ENCODE measurements at regions not wholly inside any gene's neighbourhood (a gene's known extent, or its start where the extent isn't known, plus 50 kb on each side); places are given as distances from the start of the nearest gene placed in this dataset.

GRCh38 chr17:14752011-14752410 lies 451.1 kb downstream of the HS3ST3B1 start:
- Histone ChIP-seq H3K4me2 (ENCODE audit: low read length) (no peak overlapping the region), H3K4me1 (ENCODE audit: low read length) (no peaks in the 10 kb centered on the region), H3K36me3 (replicated peaks; ENCODE audit: low read depth, low read length) (no peaks in the 10 kb centered on the region), H3K27me3 (ENCODE audit: low read depth, low read length) (no peaks in the 10 kb centered on the region), H3K4me3 (ENCODE audit: low read length) (no peak overlapping the region), H3K9ac (ENCODE audit: low read length) (no peak overlapping the region), H4K20me1 (ENCODE audit: insufficient read depth, low read length) (no peaks in the 10 kb centered on the region), H2AFZ (ENCODE audit: low read depth, low read length) (no peak overlapping the region), H3K27ac (ENCODE audit: low read length) (no peak overlapping the region), H3K79me2 (ENCODE audit: low read length) (no peaks in the 10 kb centered on the region), H3K9me3 (ENCODE audit: insufficient read depth, low read length) (no peaks in the 10 kb centered on the region)
- no peak for TF ChIP-seq EZH2phosphoT487 (IDR thresholded peaks at IDR 0.05; ENCODE audit: low read depth)
- no peak for TF ChIP-seq CTCF (IDR thresholded peaks at IDR 0.05; ENCODE audit: low read depth, low read length)

- no peak overlapping the region for H3K4me3 ChIP-seq (ENCODE audit: low read length)
- no peaks in the 10 kb centered on the region for H4K20me1 ChIP-seq (ENCODE audit: insufficient read depth, low read length)
- H3K79me2 ChIP-seq (ENCODE audit: low read length): no peaks in the 10 kb centered on the region
- no peaks in the 10 kb centered on the region for H3K27me3 ChIP-seq (ENCODE audit: low read depth, low read length)
- no peaks in the 10 kb centered on the region for H3K36me3 ChIP-seq (replicated peaks; ENCODE audit: low read depth, low read length)
- no peak for TF ChIP-seq CTCF (IDR thresholded peaks at IDR 0.05; ENCODE audit: low read depth, low read length)
- no peak for TF ChIP-seq EZH2phosphoT487 (IDR thresholded peaks at IDR 0.05; ENCODE audit: low read depth)
- no peak overlapping the region for H3K27ac ChIP-seq (ENCODE audit: low read length)
- no peaks in the 10 kb centered on the region for H3K9me3 ChIP-seq (ENCODE audit: insufficient read depth, low read length)
- no peak overlapping the region for H3K9ac ChIP-seq (ENCODE audit: low read length)
- H3K4me1 ChIP-seq (ENCODE audit: low read length): no peaks in the 10 kb centered on the region
- H2AFZ ChIP-seq (ENCODE audit: low read depth, low read length): no peak overlapping the region
- H3K4me2 ChIP-seq (ENCODE audit: low read length): no peak overlapping the region
Observed at GRCh38 chr17:14750866-14751265, 450.0 kb downstream of the HS3ST3B1 start.

DNA sequence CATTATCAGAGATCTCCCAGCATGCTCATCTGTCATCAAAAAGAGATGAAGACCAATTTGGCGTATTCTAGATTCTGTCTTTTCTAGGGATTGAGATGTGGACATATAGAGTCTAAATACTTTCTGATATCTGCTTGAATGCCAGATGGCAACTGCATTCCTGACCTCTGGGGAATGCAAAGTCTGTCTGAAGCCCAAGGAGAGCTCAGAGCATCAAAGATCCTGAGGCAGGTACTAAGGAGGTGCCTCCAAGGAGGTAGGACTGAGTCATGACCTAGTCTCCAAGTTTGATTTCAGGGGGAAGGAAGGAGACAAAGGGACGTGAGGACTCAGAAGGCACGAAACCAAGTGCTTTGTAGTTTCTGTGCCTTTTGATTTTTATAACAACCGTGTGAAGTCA lies 448.4 kb downstream of the HS3ST3B1 start:
- H2AFZ ChIP-seq (ENCODE audit: low read depth, low read length): no peak overlapping the region
- H3K4me2 ChIP-seq (ENCODE audit: low read length): no peak overlapping the region
- no peaks in the 10 kb centered on the region for H3K27me3 ChIP-seq (ENCODE audit: low read depth, low read length)
- no peak overlapping the region for H3K27ac ChIP-seq (ENCODE audit: low read length)
- no peaks in the 10 kb centered on the region for H3K4me1 ChIP-seq (ENCODE audit: low read length)
- H3K36me3 ChIP-seq (replicated peaks; ENCODE audit: low read depth, low read length): no peaks in the 10 kb centered on the region
- no peaks in the 10 kb centered on the region for H3K9me3 ChIP-seq (ENCODE audit: insufficient read depth, low read length)
- no peaks in the 10 kb centered on the region for H3K79me2 ChIP-seq (ENCODE audit: low read length)
- H3K9ac ChIP-seq (ENCODE audit: low read length): no peak overlapping the region
- TF ChIP-seq EZH2phosphoT487 (IDR thresholded peaks at IDR 0.05; ENCODE audit: low read depth) (no peak), CTCF (IDR thresholded peaks at IDR 0.05; ENCODE audit: low read depth, low read length) (no peak)
- no peak overlapping the region for H3K4me3 ChIP-seq (ENCODE audit: low read length)
- H4K20me1 ChIP-seq (ENCODE audit: insufficient read depth, low read length): no peaks in the 10 kb centered on the region

GRCh38 chr17:14748036-14748710 lies 447.3 kb downstream of the HS3ST3B1 start:
- H3K9ac ChIP-seq (ENCODE audit: low read length): no peak overlapping the region
- no peak overlapping the region for H2AFZ ChIP-seq (ENCODE audit: low read depth, low read length)
- TF ChIP-seq EZH2phosphoT487 (IDR thresholded peaks at IDR 0.05; ENCODE audit: low read depth) (no peak), CTCF (IDR thresholded peaks at IDR 0.05; ENCODE audit: low read depth, low read length) (no peak)
- no peaks in the 10 kb centered on the region for H3K4me1 ChIP-seq (ENCODE audit: low read length)
- no peaks in the 10 kb centered on the region for H3K36me3 ChIP-seq (replicated peaks; ENCODE audit: low read depth, low read length)
- no peaks in the 10 kb centered on the region for H3K79me2 ChIP-seq (ENCODE audit: low read length)
- no peak overlapping the region for H3K4me3 ChIP-seq (ENCODE audit: low read length)
- no peaks in the 10 kb centered on the region for H4K20me1 ChIP-seq (ENCODE audit: insufficient read depth, low read length)
- H3K27me3 ChIP-seq (ENCODE audit: low read depth, low read length): no peaks in the 10 kb centered on the region
- H3K4me2 ChIP-seq (ENCODE audit: low read length): no peak overlapping the region
- no peak overlapping the region for H3K27ac ChIP-seq (ENCODE audit: low read length)
- H3K9me3 ChIP-seq (ENCODE audit: insufficient read depth, low read length): no peaks in the 10 kb centered on the region
